Cardiac muscle cell (in vitro differentiated cells and primary cell): ENCODE measurements at regions not wholly inside any gene's neighbourhood (a gene's known extent, or its start where the extent isn't known, plus 50 kb on each side); places are given as distances from the start of the nearest gene placed in this dataset.
A peak's percentile ranks its signal among the peaks of the same experiment; 100 is the strongest.

Experiments used
- DNase-seq, 2 donors: peaks; one replicate each; pipeline versions ENCODE4 v3.0.0 to v3.0.0-alpha.2; 2010 to 2017; ENCODE audit warnings: low read depth in 1 of 2, low spot score in 1 of 2
- H3K27ac ChIP-seq: fragments of 200-600 bp; sonication (generic); 2 replicates; pipeline ENCODE4 v1.5.1; 2016
- H3K27me3 ChIP-seq: fragments of 200-600 bp; sonication (generic); 2 replicates; pipeline ENCODE4 v1.6.0; 2016; ENCODE audit warnings: control low read depth
- H3K36me3 ChIP-seq: fragments of 200-600 bp; sonication (generic); 2 replicates; pipeline ENCODE4 v1.5.1; 2016; ENCODE audit warnings: control low read depth
- H3K4me1 ChIP-seq: fragments of 200-600 bp; sonication (generic); 2 replicates; pipeline ENCODE4 v1.8.1; 2017; ENCODE audit warnings: low read depth, mild to moderate bottlenecking, mixed run types
- H3K4me3 ChIP-seq: fragments of 200-600 bp; sonication (generic); 2 replicates; pipeline ENCODE4 v1.5.1; 2016; ENCODE audit warnings: mild to moderate bottlenecking
- H3K9me3 ChIP-seq: fragments of 200-600 bp; sonication (generic); 2 replicates; pipeline ENCODE4 v1.5.1; 2017; ENCODE audit warnings: low read depth, mild to moderate bottlenecking, control low read depth
- CTCF ChIP-seq: IDR thresholded peaks from 2 replicates; pipeline ENCODE4 v1.5.1; 2012; ENCODE audit warnings: low read depth, mild to moderate bottlenecking, low read length

- Histone ChIP-seq H3K4me1 (no peaks in the 10 kb centered on the region), H3K27ac (no peak overlapping the region), H3K27me3 (no peaks in the 10 kb centered on the region), H3K4me3 (no peak overlapping the region), H3K36me3 (no peaks in the 10 kb centered on the region), H3K9me3 (no peaks in the 10 kb centered on the region)
- no peak for DNase-seq
- no peak for TF ChIP-seq CTCF
These were observed 106.8 kb upstream of the USP24 start for GRCh38 chr1:55321942-55322341.

- Histone ChIP-seq H3K9me3 (no peaks in the 10 kb centered on the region), H3K4me3 (no peak overlapping the region), H3K36me3 (no peaks in the 10 kb centered on the region), H3K27ac (no peak overlapping the region), H3K27me3 (no peaks in the 10 kb centered on the region), H3K4me1 (no peaks in the 10 kb centered on the region)
- no peak for TF ChIP-seq CTCF
- DNase-seq = no peak
These were observed 105.7 kb upstream of the USP24 start for GRCh38 chr1:55320891-55321290.

GRCh38 chr1:55318116-55318817, 103.1 kb upstream of the USP24 start:
- Histone ChIP-seq H3K36me3 (no peaks in the 10 kb centered on the region), H3K27me3 (no peaks in the 10 kb centered on the region), H3K4me1 (no peaks in the 10 kb centered on the region), H3K4me3 (no peak overlapping the region), H3K9me3 (no peaks in the 10 kb centered on the region), H3K27ac (no peak overlapping the region)
- DNase-seq = peak in 1 of 2 donors; percentile 16
- TF ChIP-seq CTCF = no peak

GRCh38 chr1:55317673-55318072, 102.5 kb upstream of the USP24 start:
- no peaks in the 10 kb centered on the region for H3K36me3 ChIP-seq
- DNase-seq = no peak
- H3K4me3 ChIP-seq = no peak overlapping the region
- H3K9me3 ChIP-seq = no peaks in the 10 kb centered on the region
- TF ChIP-seq CTCF = no peak
- no peaks in the 10 kb centered on the region for H3K27me3 ChIP-seq
- H3K27ac ChIP-seq = no peak overlapping the region
- no peaks in the 10 kb centered on the region for H3K4me1 ChIP-seq

GRCh38 chr1:55316947-55317662, 101.9 kb upstream of the USP24 start:
- Histone ChIP-seq H3K27ac (no peak overlapping the region), H3K27me3 (no peaks in the 10 kb centered on the region), H3K36me3 (no peaks in the 10 kb centered on the region), H3K4me3 (no peak overlapping the region), H3K9me3 (no peaks in the 10 kb centered on the region), H3K4me1 (no peaks in the 10 kb centered on the region)
- no peak for TF ChIP-seq CTCF
- DNase-seq = no peak
